Gastroesophageal sphincter (tissue), 4 donors: ENCODE measurements at regions not wholly inside any gene's neighbourhood (a gene's known extent, or its start where the extent isn't known, plus 50 kb on each side); places are given as distances from the start of the nearest gene placed in this dataset.

ENCODE experiments used
- ATAC-seq: fragments of 150-250 bp; one replicate; pipeline ENCODE4 v1.9.1; 2016; ENCODE audit warnings: mild to moderate bottlenecking, moderate library complexity
- H3K27ac ChIP-seq, 4 donors: fragments of 200-600 bp; sonication (generic) in 3 of 4; 1 replicate in 3 of 4; 2 replicates in 1 of 4; pipeline ENCODE4 v1.5.1; 2016 to 2019
- H3K27me3 ChIP-seq: fragments of 200-600 bp; sonication (generic); one replicate; pipeline ENCODE4 v1.5.1; 2019
- H3K36me3 ChIP-seq, 2 donors: fragments of 200-600 bp; sonication (generic); one replicate each; pipeline ENCODE4 v1.5.1; 2019; ENCODE audit warnings: control low read depth in 1 of 2
- H3K4me1 ChIP-seq, 3 donors: fragments of 200-600 bp; sonication (generic); 1 replicate in 2 of 3; 2 replicates in 1 of 3; pipeline ENCODE4 v1.5.1; 2016 to 2019; ENCODE audit warnings: control low read depth in 2 of 3
- H3K4me3 ChIP-seq, 2 donors: fragments of 200-600 bp; sonication (generic); one replicate each; pipeline ENCODE4 v1.5.1; 2019; ENCODE audit warnings: mild to moderate bottlenecking in 1 of 2, moderate library complexity in 1 of 2
- H3K9me3 ChIP-seq, 3 donors: fragments of 200-600 bp; sonication (generic); one replicate each; pipeline ENCODE4 v1.5.1; 2017 to 2019; ENCODE audit warnings: control low read depth in 2 of 3
- CTCF ChIP-seq, 4 experiments: fragments of 200-600 bp in 2 of 4; fragments of 450-650 bp in 2 of 4; sonication (generic) in 1 of 4; IDR thresholded peaks; one replicate each; pipeline ENCODE4 v1.5.1; 2017 to 2019; ENCODE audit warnings: antibody characterized with exemption in 4 of 4, mild to moderate bottlenecking in 2 of 4, moderate library complexity in 2 of 4
- EP300 ChIP-seq: sonication (generic); formaldehyde crosslinking; IDR thresholded peaks from one replicate; pipeline ENCODE4 v1.6.1; 2017; ENCODE audit warnings: antibody characterized with exemption, mild to moderate bottlenecking
- POLR2A ChIP-seq, 2 donors: fragments of 450-650 bp; IDR thresholded peaks; one replicate each; pipeline ENCODE4 v1.6.1; 2017; ENCODE audit warnings: antibody characterized with exemption in 2 of 2, mild to moderate bottlenecking in 2 of 2, moderate library complexity in 1 of 2
- POLR2AphosphoS5 ChIP-seq: sonication (generic); formaldehyde crosslinking; IDR thresholded peaks from one replicate; pipeline ENCODE4 v1.6.1; 2017; ENCODE audit warnings: antibody characterized with exemption
- WGBS, 2 donors: methylation state at CpG; one replicate each; pipeline ENCODE4 v1.1.5; 2018; ENCODE audit warnings: low coverage in 1 of 2; 5-methylcytosine and 5-hydroxymethylcytosine counted together

GRCh38 chr9:26368241-26368640 is 524.4 kb downstream of the CAAP1 start:
- H3K27ac ChIP-seq, result no peak overlapping the region
- TF ChIP-seq EP300 (no peak), CTCF (IDR thresholded peaks at IDR 0.05) (no peak), POLR2A (IDR thresholded peaks at IDR 0.05) (no peak), POLR2AphosphoS5 (no peak)
- no peaks in the 10 kb centered on the region for H3K4me1 ChIP-seq
- no peaks in the 10 kb centered on the region for H3K27me3 ChIP-seq
- 72 to 78% methylated on average over 2 to 3 of the region's 3 CpGs for WGBS, 2 donors
- H3K9me3 ChIP-seq, result no peaks in the 10 kb centered on the region
- ATAC-seq, result no peak
- no peak overlapping the region for H3K4me3 ChIP-seq
- no peaks in the 10 kb centered on the region for H3K36me3 ChIP-seq

- TF ChIP-seq POLR2A (IDR thresholded peaks at IDR 0.05) (no peak), POLR2AphosphoS5 (no peak)
- 71 to 88% methylated on average over 1 to 2 of the region's 2 CpGs for WGBS, 2 donors
- Histone ChIP-seq H3K9me3 (no peaks in the 10 kb centered on the region), H3K4me1 (no peaks in the 10 kb centered on the region), H3K36me3 (no peaks in the 10 kb centered on the region), H3K27ac (no peak overlapping the region), H3K27me3 (no peaks in the 10 kb centered on the region), H3K4me3 (no peak overlapping the region)
- ATAC-seq, result no peak
These were observed 531.6 kb downstream of the CAAP1 start for GRCh38 chr9:26361010-26361409.

GRCh38 chr9:26358836-26359235 is 533.8 kb downstream of the CAAP1 start:
- H3K4me1 ChIP-seq, result no peaks in the 10 kb centered on the region
- no peak overlapping the region for H3K27ac ChIP-seq
- no peak for TF ChIP-seq POLR2AphosphoS5
- TF ChIP-seq EP300, result no peak
- TF ChIP-seq POLR2A (IDR thresholded peaks at IDR 0.05), result no peak
- no peak overlapping the region for H3K4me3 ChIP-seq
- no peaks in the 10 kb centered on the region for H3K9me3 ChIP-seq
- no peaks in the 10 kb centered on the region for H3K27me3 ChIP-seq
- no peaks in the 10 kb centered on the region for H3K36me3 ChIP-seq
- ATAC-seq, result no peak

- Histone ChIP-seq H3K36me3 (no peaks in the 10 kb centered on the region), H3K4me3 (no peak overlapping the region), H3K9me3 (no peaks in the 10 kb centered on the region), H3K27me3 (no peaks in the 10 kb centered on the region), H3K27ac (no peak overlapping the region), H3K4me1 (no peaks in the 10 kb centered on the region)
- WGBS, 2 donors, result 40 to 50% methylated on average over 3 of the region's 3 CpGs
- TF ChIP-seq CTCF (IDR thresholded peaks at IDR 0.05), result no peak
- no peak for TF ChIP-seq EP300
- no peak for TF ChIP-seq POLR2A (IDR thresholded peaks at IDR 0.05)
- TF ChIP-seq POLR2AphosphoS5, result no peak
- no peak for ATAC-seq
These were observed 534.7 kb downstream of the CAAP1 start for GRCh38 chr9:26357803-26358344.

GRCh38 chr9:26356491-26356890 is 536.1 kb downstream of the CAAP1 start:
- TF ChIP-seq EP300 (no peak), CTCF (IDR thresholded peaks at IDR 0.05) (no peak), POLR2A (IDR thresholded peaks at IDR 0.05) (no peak), POLR2AphosphoS5 (no peak)
- 54 to 94% methylated on average over 2 of the region's 2 CpGs for WGBS, 2 donors
- H3K27ac ChIP-seq, result no peak overlapping the region
- no peaks in the 10 kb centered on the region for H3K36me3 ChIP-seq
- no peaks in the 10 kb centered on the region for H3K9me3 ChIP-seq
- H3K4me3 ChIP-seq, result no peak overlapping the region
- no peak for ATAC-seq
- no peaks in the 10 kb centered on the region for H3K27me3 ChIP-seq
- H3K4me1 ChIP-seq, result no peaks in the 10 kb centered on the region

GRCh38 chr9:26346942-26347477 is 545.6 kb downstream of the CAAP1 start:
- TF ChIP-seq POLR2AphosphoS5 (no peak), POLR2A (IDR thresholded peaks at IDR 0.05) (no peak), CTCF (IDR thresholded peaks at IDR 0.05) (no peak), EP300 (no peak)
- Histone ChIP-seq H3K4me3 (no peak overlapping the region), H3K36me3 (no peaks in the 10 kb centered on the region), H3K27ac (no peak overlapping the region), H3K4me1 (no peaks in the 10 kb centered on the region), H3K9me3 (peaks cover 0 to 20% (median 0%) of the 10 kb centered on the region in 3 donors), H3K27me3 (no peaks in the 10 kb centered on the region)
- no peak for ATAC-seq
- WGBS, 2 donors, result no CpG with 5 or more reads among the region's 8 CpGs
